ENCODE measurements at regions not wholly inside any gene's neighbourhood (a gene's known extent, or its start where the extent isn't known, plus 50 kb on each side); places are given as distances from the start of the nearest gene placed in this dataset.
A peak's percentile ranks its signal among the peaks of the same experiment; 100 is the strongest.

DNA sequence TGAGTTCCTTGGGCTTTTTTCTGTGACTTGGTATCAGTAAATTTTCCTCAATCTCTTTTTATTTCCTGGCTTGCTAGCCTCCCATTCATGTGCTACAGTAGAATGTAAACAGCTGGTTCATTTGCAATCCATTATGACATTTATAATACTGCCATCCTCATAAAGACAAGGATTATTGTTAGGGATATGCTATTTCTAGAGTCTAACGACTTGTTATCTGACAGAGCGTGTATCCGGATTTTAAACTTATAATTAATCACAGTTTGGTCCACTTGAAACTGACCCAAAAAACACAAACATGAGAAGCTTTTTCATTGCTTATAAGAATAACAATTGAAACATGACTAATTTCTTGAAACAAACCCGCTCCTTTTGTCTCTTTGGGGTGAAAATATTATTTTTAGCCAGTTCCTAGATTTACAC, 585.8 kb downstream of the TLE4 start:
- TF ChIP-seq, protein P1, sequence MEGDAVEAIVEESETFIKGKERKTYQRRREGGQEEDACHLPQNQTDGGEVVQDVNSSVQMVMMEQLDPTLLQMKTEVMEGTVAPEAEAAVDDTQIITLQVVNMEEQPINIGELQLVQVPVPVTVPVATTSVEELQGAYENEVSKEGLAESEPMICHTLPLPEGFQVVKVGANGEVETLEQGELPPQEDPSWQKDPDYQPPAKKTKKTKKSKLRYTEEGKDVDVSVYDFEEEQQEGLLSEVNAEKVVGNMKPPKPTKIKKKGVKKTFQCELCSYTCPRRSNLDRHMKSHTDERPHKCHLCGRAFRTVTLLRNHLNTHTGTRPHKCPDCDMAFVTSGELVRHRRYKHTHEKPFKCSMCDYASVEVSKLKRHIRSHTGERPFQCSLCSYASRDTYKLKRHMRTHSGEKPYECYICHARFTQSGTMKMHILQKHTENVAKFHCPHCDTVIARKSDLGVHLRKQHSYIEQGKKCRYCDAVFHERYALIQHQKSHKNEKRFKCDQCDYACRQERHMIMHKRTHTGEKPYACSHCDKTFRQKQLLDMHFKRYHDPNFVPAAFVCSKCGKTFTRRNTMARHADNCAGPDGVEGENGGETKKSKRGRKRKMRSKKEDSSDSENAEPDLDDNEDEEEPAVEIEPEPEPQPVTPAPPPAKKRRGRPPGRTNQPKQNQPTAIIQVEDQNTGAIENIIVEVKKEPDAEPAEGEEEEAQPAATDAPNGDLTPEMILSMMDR (IDR thresholded peaks at IDR 0.05; ENCODE audit: insufficient read depth, low read length, poor library complexity, severe bottlenecking): no peak
- Histone ChIP-seq H3K27me3 (ENCODE audit: control insufficient read depth, insufficient read depth, low read length) (no peaks in the 10 kb centered on the region), H3K4me3 (ENCODE audit: low read depth, low read length) (no peak overlapping the region), H3K36me3 (ENCODE audit: control insufficient read depth, insufficient read depth, low read length) (no peaks in the 10 kb centered on the region)
- DNase-seq (ENCODE audit: low read depth): no peak

DNA sequence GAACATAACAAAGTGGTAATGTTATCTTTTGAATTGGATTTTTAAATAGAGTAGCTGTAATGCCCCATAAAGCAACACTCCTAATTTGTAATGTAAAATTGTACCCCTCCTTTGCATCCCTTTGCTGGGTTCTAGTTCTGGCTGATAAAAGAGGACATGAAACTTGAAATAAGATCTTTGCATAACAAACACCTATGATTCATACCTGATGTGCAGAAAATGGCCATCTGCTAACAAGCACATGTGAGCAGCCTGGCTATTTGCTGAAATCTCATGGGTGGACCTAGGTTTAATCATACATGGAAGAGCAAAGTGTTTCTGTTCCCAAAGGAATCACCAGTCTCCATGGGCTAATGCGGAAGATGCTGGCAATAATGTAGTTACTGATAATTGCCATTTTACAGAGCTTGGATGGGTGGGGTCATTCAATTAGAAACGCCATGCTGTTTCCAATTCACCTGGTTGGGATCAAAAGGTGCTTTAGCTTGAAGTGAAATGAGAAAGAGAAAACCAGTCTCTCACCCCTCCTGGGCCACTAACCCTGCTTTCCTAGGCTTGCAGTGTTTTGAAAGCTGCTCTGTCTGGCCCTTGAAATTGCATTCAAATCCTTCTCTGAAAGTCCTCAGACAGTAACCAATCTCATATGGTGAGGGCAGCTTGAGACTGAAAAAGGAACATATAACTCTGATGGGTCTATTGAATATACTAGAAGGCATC, 585.1 kb downstream of the TLE4 start:
- DNase-seq (ENCODE audit: low read depth): no peak
- H3K4me3 ChIP-seq (ENCODE audit: low read depth, low read length): no peak overlapping the region
- no peaks in the 10 kb centered on the region for H3K36me3 ChIP-seq (ENCODE audit: control insufficient read depth, insufficient read depth, low read length)
- TF ChIP-seq, protein P1 (IDR thresholded peaks at IDR 0.05; ENCODE audit: insufficient read depth, low read length, poor library complexity, severe bottlenecking): no peak
- H3K27me3 ChIP-seq (ENCODE audit: control insufficient read depth, insufficient read depth, low read length): no peaks in the 10 kb centered on the region

DNA sequence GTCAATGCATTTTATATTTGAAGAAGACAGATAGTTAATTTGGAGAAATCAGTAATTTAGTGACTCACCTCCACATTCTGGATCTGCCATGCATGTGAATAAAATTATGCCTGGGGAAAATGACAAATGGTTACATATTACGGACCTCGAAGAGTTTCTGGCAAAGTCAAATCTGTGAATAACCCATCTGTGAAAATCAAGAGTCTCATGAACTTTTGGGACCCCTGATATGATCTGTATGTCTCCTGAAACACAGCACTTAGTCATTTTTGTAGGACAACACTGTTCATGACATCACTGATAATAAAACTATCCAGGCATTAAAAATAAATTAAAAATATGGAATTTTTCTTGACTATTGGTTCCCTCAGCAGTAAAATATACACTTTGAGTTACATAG, 584.5 kb downstream of the TLE4 start:
- Histone ChIP-seq H3K4me3 (ENCODE audit: low read depth, low read length) (no peak overlapping the region), H3K27me3 (ENCODE audit: control insufficient read depth, insufficient read depth, low read length) (no peaks in the 10 kb centered on the region), H3K36me3 (ENCODE audit: control insufficient read depth, insufficient read depth, low read length) (no peaks in the 10 kb centered on the region)
- DNase-seq (ENCODE audit: low read depth): no peak
- TF ChIP-seq, protein P1 (IDR thresholded peaks at IDR 0.05; ENCODE audit: insufficient read depth, low read length, poor library complexity, severe bottlenecking): no peak

DNA sequence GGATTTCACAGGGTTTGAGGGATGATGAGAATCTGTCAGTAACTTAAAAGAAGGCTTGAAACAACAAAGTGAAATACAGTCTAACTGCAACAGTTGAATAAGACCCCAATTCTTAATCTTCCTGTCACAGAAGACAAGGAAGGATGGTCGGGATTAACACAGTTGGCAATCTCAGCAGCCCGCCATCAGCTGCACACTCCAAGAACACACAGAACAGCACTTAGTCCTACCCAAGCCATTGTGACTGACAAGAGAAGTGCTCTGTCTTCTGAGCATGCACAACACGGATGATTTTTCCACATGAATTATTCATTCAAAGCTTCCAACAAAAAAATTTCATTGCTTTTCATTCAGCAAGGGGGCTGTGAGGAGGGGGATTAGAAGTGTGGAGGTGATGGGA, 576.1 kb downstream of the TLE4 start:
- no peak for DNase-seq (ENCODE audit: low read depth)
- no peak overlapping the region for H3K4me3 ChIP-seq (ENCODE audit: low read depth, low read length)
- no peaks in the 10 kb centered on the region for H3K27me3 ChIP-seq (ENCODE audit: control insufficient read depth, insufficient read depth, low read length)
- H3K36me3 ChIP-seq (ENCODE audit: control insufficient read depth, insufficient read depth, low read length): no peaks in the 10 kb centered on the region
- TF ChIP-seq, protein P1 (IDR thresholded peaks at IDR 0.05; ENCODE audit: insufficient read depth, low read length, poor library complexity, severe bottlenecking): no peak

DNA sequence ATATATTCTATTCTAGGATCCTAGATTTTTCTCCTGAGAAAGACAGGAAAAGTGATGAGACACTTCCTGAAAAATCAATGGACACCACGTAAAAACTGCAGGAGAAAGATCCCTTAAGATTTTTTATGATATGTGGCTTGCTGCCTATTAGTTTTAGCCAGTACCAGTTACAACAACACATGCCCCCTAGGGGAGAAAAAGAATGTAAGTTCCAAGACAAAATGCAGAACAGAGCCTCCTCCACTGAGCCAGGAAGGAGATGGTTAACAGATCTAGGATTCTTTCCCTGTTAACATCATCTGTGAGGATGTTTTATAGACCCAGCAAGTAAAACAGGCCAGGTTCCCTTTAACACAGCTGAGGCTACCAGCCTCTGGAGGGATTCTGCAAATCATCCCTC, 574.7 kb downstream of the TLE4 start:
- no peak for DNase-seq (ENCODE audit: low read depth)
- Histone ChIP-seq H3K27me3 (ENCODE audit: control insufficient read depth, insufficient read depth, low read length) (no peaks in the 10 kb centered on the region), H3K36me3 (ENCODE audit: control insufficient read depth, insufficient read depth, low read length) (no peaks in the 10 kb centered on the region), H3K4me3 (ENCODE audit: low read depth, low read length) (no peak overlapping the region)
- TF ChIP-seq, protein P1 (IDR thresholded peaks at IDR 0.05; ENCODE audit: insufficient read depth, low read length, poor library complexity, severe bottlenecking): peak; percentile 26

DNA sequence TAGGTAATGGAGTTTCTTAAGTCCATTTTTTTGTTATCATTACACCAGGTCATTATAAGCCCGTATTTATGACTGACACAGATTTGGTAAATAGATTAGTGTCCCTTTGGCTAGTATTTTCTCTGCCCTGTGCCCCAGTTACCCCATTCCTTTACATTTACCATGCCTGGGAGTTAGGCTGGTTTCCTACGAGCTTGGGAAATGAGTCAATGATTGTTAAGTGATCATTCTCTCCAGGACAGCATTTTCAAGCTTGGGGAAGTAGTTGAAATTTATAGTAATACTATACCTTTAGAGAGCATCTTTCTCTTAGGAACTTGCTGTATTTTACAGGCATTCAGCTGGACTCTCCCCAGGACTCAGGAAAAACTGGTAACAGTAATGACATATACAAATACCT, 573.1 kb downstream of the TLE4 start:
- Histone ChIP-seq H3K27me3 (ENCODE audit: control insufficient read depth, insufficient read depth, low read length) (no peaks in the 10 kb centered on the region), H3K36me3 (ENCODE audit: control insufficient read depth, insufficient read depth, low read length) (no peaks in the 10 kb centered on the region), H3K4me3 (ENCODE audit: low read depth, low read length) (no peak overlapping the region)
- TF ChIP-seq, protein P1 (IDR thresholded peaks at IDR 0.05; ENCODE audit: insufficient read depth, low read length, poor library complexity, severe bottlenecking): no peak
- DNase-seq (ENCODE audit: low read depth): no peak

Data from kidney epithelial cell (primary cell).